Endodermal cell (in vitro differentiated cells): ENCODE measurements at regions not wholly inside any gene's neighbourhood (a gene's known extent, or its start where the extent isn't known, plus 50 kb on each side); places are given as distances from the start of the nearest gene placed in this dataset.
A peak's percentile ranks its signal among the peaks of the same experiment; 100 is the strongest.

Experiments used
- DNase-seq: peaks from one replicate; pipeline ENCODE4 v3.0.0-alpha.2; 2017
- H3K27ac ChIP-seq: 2 replicates; pipeline ENCODE4 v1.5.1; 2013; ENCODE audit warnings: mild to moderate bottlenecking, low read depth, low read length, moderate library complexity
- H3K27me3 ChIP-seq: 2 replicates; pipeline ENCODE4 v1.6.1; 2013; ENCODE audit warnings: mild to moderate bottlenecking, low read length, moderate library complexity; ENCODE audit not compliant: insufficient read depth, control insufficient read depth, poor library complexity, severe bottlenecking
- H3K36me3 ChIP-seq: 2 replicates; pipeline ENCODE4 v1.7.0; 2013; ENCODE audit warnings: mild to moderate bottlenecking, low read length, moderate library complexity; ENCODE audit not compliant: control insufficient read depth, insufficient read depth
- H3K4me1 ChIP-seq: one replicate; pipeline ENCODE4 v1.7.0; 2013; ENCODE audit warnings: low read length; ENCODE audit not compliant: control insufficient read depth, insufficient read depth
- H3K4me3 ChIP-seq: 2 replicates; pipeline ENCODE4 v1.5.1; 2013; ENCODE audit warnings: mild to moderate bottlenecking, low read length, moderate library complexity
- H3K9ac ChIP-seq: 2 replicates; pipeline ENCODE4 v1.6.1; 2013; ENCODE audit warnings: mild to moderate bottlenecking, low read length, moderate library complexity; ENCODE audit not compliant: poor library complexity, severe bottlenecking; ENCODE audit errors: extremely low read depth
- H3K9me3 ChIP-seq: 2 replicates; pipeline ENCODE4 v1.6.1; 2013; ENCODE audit warnings: mild to moderate bottlenecking, low read length, moderate library complexity; ENCODE audit not compliant: control insufficient read depth
- H3K27ac Mint-ChIP-seq: 2 replicates; pipeline ENCODE4 v1.8.0; 2020; ENCODE audit warnings: mixed read lengths
- H3K27me3 Mint-ChIP-seq: 2 replicates; pipeline ENCODE4 v1.8.0; 2021; ENCODE audit warnings: mild to moderate bottlenecking, mixed read lengths; ENCODE audit not compliant: insufficient read depth
- H3K36me3 Mint-ChIP-seq: 2 replicates; pipeline ENCODE4 v1.8.0; 2020; ENCODE audit warnings: low read depth, mixed read lengths
- H3K4me1 Mint-ChIP-seq: 2 replicates; pipeline ENCODE4 v1.8.0; 2020; ENCODE audit warnings: mixed read lengths
- H3K4me3 Mint-ChIP-seq: 2 replicates; pipeline ENCODE4 v1.8.0; 2020; ENCODE audit warnings: mild to moderate bottlenecking, moderate library complexity, mixed read lengths
- H3K9me3 Mint-ChIP-seq: 2 replicates; pipeline ENCODE4 v1.8.0; 2020; ENCODE audit warnings: mild to moderate bottlenecking, mixed read lengths
- CTCF ChIP-seq: fragments of 200-600 bp; sonication (generic); conservative IDR thresholded peaks from 2 replicates; pipeline ENCODE4 v1.5.0; 2021; ENCODE audit warnings: antibody characterized with exemption, mild to moderate bottlenecking
- WGBS, 2 experiments: methylation state at CpG; one replicate each; pipeline versions ENCODE4 v1.1.5 to v1.1.7; 2013; ENCODE audit warnings: missing lambda C conversion rate in 2 of 2, mixed read lengths in 1 of 2; ENCODE audit not compliant: insufficient coverage in 1 of 2, insufficient read length in 1 of 2; 5-methylcytosine and 5-hydroxymethylcytosine counted together

GRCh38 chr2:35784777-35785176 is 570.8 kb upstream of the CRIM1 start:
- Histone ChIP-seq H3K27me3 (no peaks in the 10 kb centered on the region), H3K36me3 (peaks cover 50% of the 10 kb centered on the region), H3K27ac (no peak overlapping the region), H3K4me3 (no peak overlapping the region), H3K9ac (no peak overlapping the region), H3K4me1 (no peaks in the 10 kb centered on the region), H3K9me3 (peaks cover 55% of the 10 kb centered on the region)
- Mint-ChIP-seq H3K27me3 (no peaks in the 10 kb centered on the region), H3K4me1 (peaks cover 6% of the 10 kb centered on the region), H3K4me3 (no peak overlapping the region), H3K27ac (no peak overlapping the region), H3K36me3 (peaks cover 78% of the 10 kb centered on the region), H3K9me3 (peaks cover 56% of the 10 kb centered on the region)
- DNase-seq, result no peak
- 92 to 94% methylated on average over 1 of the region's 1 CpG for WGBS, 2 experiments
- TF ChIP-seq CTCF, result no peak

- Mint-ChIP-seq H3K27me3 (no peaks in the 10 kb centered on the region), H3K27ac (no peak overlapping the region), H3K4me1 (peaks cover 6% of the 10 kb centered on the region), H3K9me3 (peaks cover 46% of the 10 kb centered on the region), H3K36me3 (peaks cover 71% of the 10 kb centered on the region), H3K4me3 (no peak overlapping the region)
- peak; percentile 37 for TF ChIP-seq CTCF
- peaks cover 47% of the 10 kb centered on the region for H3K9me3 ChIP-seq
- no peaks in the 10 kb centered on the region for H3K27me3 ChIP-seq
- peaks cover 48% of the 10 kb centered on the region for H3K36me3 ChIP-seq
- no peak overlapping the region for H3K27ac ChIP-seq
- H3K4me3 ChIP-seq, result no peak overlapping the region
- whole genome bisulfite sequencing, 2 experiments, result 82 to 85% methylated on average over 4 to 5 of the region's 5 CpGs
- no peak for DNase-seq
- no peak overlapping the region for H3K9ac ChIP-seq
- no peaks in the 10 kb centered on the region for H3K4me1 ChIP-seq
Observed at GRCh38 chr2:35783723-35784122, 571.9 kb upstream of the CRIM1 start.

- Histone ChIP-seq H3K27me3 (no peaks in the 10 kb centered on the region), H3K4me1 (no peaks in the 10 kb centered on the region), H3K36me3 (no peaks in the 10 kb centered on the region), H3K4me3 (no peak overlapping the region), H3K27ac (no peak overlapping the region), H3K9ac (no peak overlapping the region), H3K9me3 (peaks cover 20% of the 10 kb centered on the region)
- TF ChIP-seq CTCF, result no peak
- no peaks in the 10 kb centered on the region for H3K27me3 Mint-ChIP-seq
- 92 to 100% methylated on average over 1 to 2 of the region's 2 CpGs for WGBS, 2 experiments
- H3K4me1 Mint-ChIP-seq, result peaks cover 13% of the 10 kb centered on the region
- peaks cover 35% of the 10 kb centered on the region for H3K9me3 Mint-ChIP-seq
- no peak for DNase-seq
- H3K36me3 Mint-ChIP-seq, result peaks cover 40% of the 10 kb centered on the region
- H3K27ac Mint-ChIP-seq, result no peak overlapping the region
- H3K4me3 Mint-ChIP-seq, result no peak overlapping the region
Observed at GRCh38 chr2:35741556-35741955, 614.0 kb upstream of the CRIM1 start.
